ENCODE measurements at regions not wholly inside any gene's neighbourhood (a gene's known extent, or its start where the extent isn't known, plus 50 kb on each side); places are given as distances from the start of the nearest gene placed in this dataset.

- DNase-seq (ENCODE audit: extremely low read depth, low read depth, low spot score), result no peak
Observed at GRCh38 chr15:38646716-38647115, 82.1 kb upstream of the RASGRP1 start.

GRCh38 chr15:38647683-38648082, 83.1 kb upstream of the RASGRP1 start:
- DNase-seq (ENCODE audit: extremely low read depth, low read depth, low spot score), result no peak

GRCh38 chr15:38648121-38648843, 83.7 kb upstream of the RASGRP1 start:
- no peak for DNase-seq (ENCODE audit: extremely low read depth, low read depth, low spot score)

GRCh38 chr15:38650384-38650783, 85.8 kb upstream of the RASGRP1 start:
- no peak for DNase-seq (ENCODE audit: extremely low read depth, low read depth, low spot score)

- no peak for DNase-seq (ENCODE audit: extremely low read depth, low read depth, low spot score)
Observed at GRCh38 chr15:38650936-38651327, 86.3 kb upstream of the RASGRP1 start.

- DNase-seq (ENCODE audit: extremely low read depth, low read depth, low spot score), result no peak
Observed at GRCh38 chr15:38651328-38652038, 86.9 kb upstream of the RASGRP1 start.

- DNase-seq (ENCODE audit: extremely low read depth, low read depth, low spot score), result no peak
Observed at GRCh38 chr15:38652183-38652794, 87.7 kb upstream of the RASGRP1 start.

GRCh38 chr15:38652998-38653397, 88.4 kb upstream of the RASGRP1 start:
- no peak for DNase-seq (ENCODE audit: extremely low read depth, low read depth, low spot score)

- DNase-seq (ENCODE audit: extremely low read depth, low read depth, low spot score), result no peak
Observed at GRCh38 chr15:38658431-38658830, 93.8 kb upstream of the RASGRP1 start.

- DNase-seq (ENCODE audit: extremely low read depth, low read depth, low spot score), result no peak
Observed at GRCh38 chr15:38660738-38661137, 96.1 kb upstream of the RASGRP1 start.

- no peak for DNase-seq (ENCODE audit: extremely low read depth, low read depth, low spot score)
Observed at GRCh38 chr15:38662033-38662802, 97.6 kb upstream of the RASGRP1 start.

- DNase-seq (ENCODE audit: extremely low read depth, low read depth, low spot score), result no peak
Observed at GRCh38 chr15:38662805-38663204, 98.2 kb upstream of the RASGRP1 start.

- no peak for DNase-seq (ENCODE audit: extremely low read depth, low read depth, low spot score)
Observed at GRCh38 chr15:38665586-38666305, 101.1 kb upstream of the RASGRP1 start.

- no peak for DNase-seq (ENCODE audit: extremely low read depth, low read depth, low spot score)
Observed at GRCh38 chr15:38666865-38667510, 102.4 kb upstream of the RASGRP1 start.

- DNase-seq (ENCODE audit: extremely low read depth, low read depth, low spot score), result no peak
Observed at GRCh38 chr15:38667890-38668850, 103.6 kb upstream of the RASGRP1 start.

- DNase-seq (ENCODE audit: extremely low read depth, low read depth, low spot score), result no peak
Observed at GRCh38 chr15:38668898-38669391, 104.3 kb upstream of the RASGRP1 start.

GRCh38 chr15:38670128-38671005, 105.8 kb upstream of the RASGRP1 start:
- DNase-seq (ENCODE audit: extremely low read depth, low read depth, low spot score), result no peak

- no peak for DNase-seq (ENCODE audit: extremely low read depth, low read depth, low spot score)
Observed at GRCh38 chr15:38671006-38671387, 106.4 kb upstream of the RASGRP1 start.
